K562 (cell line): ENCODE measurements at regions not wholly inside any gene's neighbourhood (a gene's known extent, or its start where the extent isn't known, plus 50 kb on each side); places are given as distances from the start of the nearest gene placed in this dataset.

Source experiments
- ATAC-seq: fragments of 200-7000 bp; cut with Tn5 transposase; 3 replicates; pipeline ENCODE4 v1.9.1; 2020; ENCODE audit warnings: moderate library complexity
- BruUV-seq: library from RNA; stranded (reverse); fragments of 400-500 nt; replicated peaks from 2 replicates; lab custom pipeline; 2021; lab: Mats Ljungman, UMichigan
- CTCF ChIA-PET: fragments of 300-600 bp; formaldehyde crosslinking; extraction: SDS; loops from one replicate; lab custom pipeline; 2021; ENCODE audit warnings: low intra/inter-chr PET ratio; lab: Yijun Ruan, JAX
- POLR2A ChIA-PET: fragments of 300-600, 350-650 bp; sonication (Branson Sonifier 250); formaldehyde crosslinking; extraction: SDS; loops from one replicate; lab custom pipeline; 2021; ENCODE audit warnings: antibody characterized with exemption, inconsistent platforms; lab: Yijun Ruan, JAX
- DNase-seq, 4 experiments: peaks; one replicate each; pipeline versions ENCODE4 v3.0.0 to v3.0.0-alpha.2; 2011 to 2018; ENCODE audit warnings: low spot score in 3 of 4, mixed read lengths in 3 of 4; ENCODE audit errors: extremely low read depth in 1 of 4
- FAIRE-seq: peaks from 2 replicates; lab custom pipeline; 2011; peaks lifted over from hg19 to GRCh38; lab: Jason Lieb, UNC
- H2AFZ ChIP-seq: 2 replicates; pipeline ENCODE4 v1.6.0; 2011; ENCODE audit warnings: low read depth, low read length, control low read depth, inconsistent platforms
- H3K27ac ChIP-seq: fragments of 200-600 bp; 3 replicates; pipeline ENCODE4 v1.8.0; 2011; ENCODE audit warnings: low read depth, mild to moderate bottlenecking, control low read depth, inconsistent platforms, low read length, moderate library complexity, mixed read lengths; ENCODE audit errors: extremely low read depth
- H3K27me3 ChIP-seq, 2 experiments: fragments of 300-600 bp in 1 of 2; 2 replicates in 1 of 2; 3 replicates in 1 of 2; pipeline versions ENCODE4 v1.6.0 to v1.8.0; 2011; ENCODE audit warnings: inconsistent platforms in 2 of 2, low read length in 2 of 2, mild to moderate bottlenecking in 1 of 2, mixed read lengths in 1 of 2, moderate library complexity in 1 of 2; ENCODE audit not compliant: control insufficient read depth in 2 of 2, insufficient read depth in 2 of 2
- H3K36me3 ChIP-seq: fragments of 300-600 bp; 3 replicates; pipeline ENCODE4 v1.8.0; 2011; ENCODE audit warnings: mild to moderate bottlenecking, low read length, inconsistent platforms; ENCODE audit not compliant: control insufficient read depth, insufficient read depth
- H3K4me1 ChIP-seq, 2 experiments: fragments of 200-600 bp in 1 of 2; replicated peaks in 1 of 2; 2 replicates in 1 of 2; 3 replicates in 1 of 2; pipeline versions ENCODE4 v1.5.1 to v1.8.0; 2011; ENCODE audit warnings: inconsistent platforms in 2 of 2, low read length in 2 of 2, mild to moderate bottlenecking in 1 of 2, mixed read lengths in 1 of 2, moderate library complexity in 1 of 2; ENCODE audit not compliant: control insufficient read depth in 2 of 2, insufficient read depth in 2 of 2
- H3K4me2 ChIP-seq: 2 replicates; pipeline ENCODE4 v1.6.1; 2011; ENCODE audit warnings: low read length, control low read depth, inconsistent platforms, mixed read lengths; ENCODE audit not compliant: insufficient read depth
- H3K4me3 ChIP-seq: fragments of 200-600 bp; sonication (generic), shearing (Covaris generic); 2 replicates; pipeline ENCODE4 v1.5.1; 2016; ENCODE audit warnings: control low read depth, inconsistent platforms
- H3K79me2 ChIP-seq: fragments of 200-600 bp; 3 replicates; pipeline ENCODE4 v1.8.0; 2011; ENCODE audit warnings: low read length, inconsistent platforms; ENCODE audit not compliant: control insufficient read depth, insufficient read depth
- H3K9ac ChIP-seq, 2 experiments: 2 replicates each; pipeline versions ENCODE4 v1.6.0 to v1.6.1; 2011; ENCODE audit warnings: low read depth in 2 of 2, low read length in 2 of 2, control low read depth in 1 of 2, inconsistent platforms in 1 of 2, mild to moderate bottlenecking in 1 of 2, mixed read lengths in 1 of 2; ENCODE audit not compliant: insufficient read depth in 1 of 2
- H3K9me1 ChIP-seq: one replicate; pipeline ENCODE4 v1.6.0; 2011; ENCODE audit warnings: inconsistent platforms, mild to moderate bottlenecking, low read length, moderate library complexity; ENCODE audit not compliant: control insufficient read depth, insufficient read depth
- H3K9me3 ChIP-seq: replicated peaks from 2 replicates; pipeline ENCODE4 v1.5.1; 2011; ENCODE audit warnings: low read depth, low read length, inconsistent platforms; ENCODE audit not compliant: control insufficient read depth, insufficient read depth
- H4K20me1 ChIP-seq: replicated peaks from 2 replicates; pipeline ENCODE4 v1.6.1; 2011; ENCODE audit warnings: low read length, inconsistent platforms, mixed read lengths; ENCODE audit not compliant: control insufficient read depth, insufficient read depth
- DACH1 ChIP-seq: fragments of 450-650 bp; IDR thresholded peaks from 2 replicates; pipeline ENCODE4 v1.6.1; 2018; ENCODE audit not compliant: partially characterized antibody
- HES1 ChIP-seq: fragments of 450-650 bp; IDR thresholded peaks from 2 replicates; pipeline ENCODE4 v1.6.1; 2016; ENCODE audit warnings: low read depth, mild to moderate bottlenecking, moderate library complexity
- HIVEP1 ChIP-seq: fragments of 250-450 bp; sonication (Bioruptor Pico); IDR thresholded peaks from 2 replicates; pipeline ENCODE4 v1.4.0; 2020; ENCODE audit warnings: mild to moderate bottlenecking
- RBM25 ChIP-seq: fragments of 200-400 bp; formaldehyde crosslinking; IDR thresholded peaks from 2 replicates; pipeline ENCODE4 v1.6.1; 2018; ENCODE audit warnings: low read length, low read depth, moderate library complexity; ENCODE audit not compliant: severe bottlenecking
- RFX1 ChIP-seq: fragments of 450-650 bp; IDR thresholded peaks from 2 replicates; pipeline ENCODE4 v1.6.1; 2016; ENCODE audit warnings: mild to moderate bottlenecking, moderate library complexity
- U2AF2 ChIP-seq: fragments of 200-400 bp; formaldehyde crosslinking; optimal IDR thresholded peaks from 2 replicates; pipeline ENCODE3; 2017; ENCODE audit warnings: low read depth, mild to moderate bottlenecking, low read length
- ZBTB40 ChIP-seq, 2 experiments: fragments of 450-650 bp in 1 of 2; sonication (generic) in 1 of 2; formaldehyde crosslinking in 1 of 2; IDR thresholded peaks; 2 replicates each; pipeline versions ENCODE4 v1.7.1 to v1.9.0; 2016 to 2022; ENCODE audit warnings: inconsistent platforms in 1 of 2, mild to moderate bottlenecking in 1 of 2, missing genetic modification reagents in 1 of 2
- ZC3H4 ChIP-seq: sonication (generic); formaldehyde crosslinking; IDR thresholded peaks from 2 replicates; pipeline ENCODE4 v1.9.0; 2021; ENCODE audit warnings: missing genetic modification reagents, borderline replicate concordance
- ZFP36 ChIP-seq: fragments of 150-350 bp; IDR thresholded peaks from 2 replicates; pipeline ENCODE4 v1.6.1; 2018; ENCODE audit warnings: low read length, low read depth; ENCODE audit not compliant: partially characterized antibody
- ZFX ChIP-seq: sonication (generic); formaldehyde crosslinking; IDR thresholded peaks from 2 replicates; pipeline ENCODE4 v1.8.0; 2022; ENCODE audit warnings: mild to moderate bottlenecking, missing genetic modification reagents, moderate library complexity
- WGBS: fragments of 100-300 bp; shearing (Covaris generic); methylation state at CpG from one replicate; pipeline ENCODE4 v1.1.6; 2016; ENCODE audit warnings: low coverage, mixed read lengths; ENCODE audit not compliant: insufficient coverage; ENCODE audit errors: missing lambda C conversion rate; 5-methylcytosine and 5-hydroxymethylcytosine counted together
- in situ Hi-C: fragments of 300-500 bp; cut with MboI; formaldehyde crosslinking; loops from 4 replicates; pipeline ENCODE4 v1.15.0; 2018; ENCODE audit warnings: inconsistent platforms, mixed read lengths
- intact Hi-C: fragments of 100-400 bp; cut with micrococcal nuclease; formaldehyde crosslinking; loops from 2 replicates; pipeline ENCODE4 v1.14.2; 2022
- TF ChIP-seq, protein P1 (sequence below): fragments of 450-650 bp; IDR thresholded peaks from 2 replicates; pipeline ENCODE4 v1.6.1; 2016

- H3K9me1 ChIP-seq: no peaks in the 10 kb centered on the region
- H3K9me3 ChIP-seq: no peaks in the 10 kb centered on the region
- no peak overlapping the region for H2AFZ ChIP-seq
- no peak for DNase-seq
- no peak for FAIRE-seq
- no peak for ATAC-seq
- no TSS peak for BruUV-seq
- H3K4me2 ChIP-seq: no peak overlapping the region
- ChIA-PET POLR2A (interaction anchor here (1.4 kb wide), 1 partner anchor 12 kb away, joined by 5 read pairs; no protein-coding TSS in a partner anchor), CTCF (no interaction called here)
- no peaks in the 10 kb centered on the region for H4K20me1 ChIP-seq
- H3K27ac ChIP-seq: no peak overlapping the region
- in situ Hi-C loops: loop anchor here (10.0 kb wide), 1 partner anchor 154 kb away; no protein-coding TSS in a partner anchor
- 59% methylated on average over 2 of the region's 6 CpGs for WGBS
- intact Hi-C loops: loop anchor here (5.0 kb wide), 1 partner anchor 317 kb away; no protein-coding TSS in a partner anchor
- H3K27me3 ChIP-seq: no peaks in the 10 kb centered on the region; a peak in 1 of 5 replicates
- no peaks in the 10 kb centered on the region for H3K36me3 ChIP-seq
- no peak overlapping the region for H3K9ac ChIP-seq
- H3K79me2 ChIP-seq: no peaks in the 10 kb centered on the region
- H3K4me3 ChIP-seq: no peak overlapping the region
- peaks cover 0 to 8% of the 10 kb centered on the region in 2 experiments; a peak in 3 of 5 replicates for H3K4me1 ChIP-seq
- no peak for TF ChIP-seq ZFX (CRISPR knock-in tag)
- TF ChIP-seq ZFP36: no peak
- TF ChIP-seq HES1: no peak
- TF ChIP-seq ZC3H4 (CRISPR knock-in tag): no peak
- TF ChIP-seq RFX1: peak; percentile 84
- no peak for TF ChIP-seq U2AF2
- TF ChIP-seq HIVEP1 (CRISPR knock-in tag): no peak
- TF ChIP-seq DACH1: no peak
- TF ChIP-seq, protein P1, sequence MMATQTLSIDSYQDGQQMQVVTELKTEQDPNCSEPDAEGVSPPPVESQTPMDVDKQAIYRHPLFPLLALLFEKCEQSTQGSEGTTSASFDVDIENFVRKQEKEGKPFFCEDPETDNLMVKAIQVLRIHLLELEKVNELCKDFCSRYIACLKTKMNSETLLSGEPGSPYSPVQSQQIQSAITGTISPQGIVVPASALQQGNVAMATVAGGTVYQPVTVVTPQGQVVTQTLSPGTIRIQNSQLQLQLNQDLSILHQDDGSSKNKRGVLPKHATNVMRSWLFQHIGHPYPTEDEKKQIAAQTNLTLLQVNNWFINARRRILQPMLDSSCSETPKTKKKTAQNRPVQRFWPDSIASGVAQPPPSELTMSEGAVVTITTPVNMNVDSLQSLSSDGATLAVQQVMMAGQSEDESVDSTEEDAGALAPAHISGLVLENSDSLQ: peak; percentile 61
- peak; percentile 32 for TF ChIP-seq RBM25
- TF ChIP-seq ZBTB40 (IDR thresholded peaks at IDR 0.05): 0 out of 2 replicates have a peak, but pooled peaks have one; percentile 31
- TF ChIP-seq ZBTB40 (CRISPR knock-in tag; IDR thresholded peaks at IDR 0.05): no peak
These were observed 63.3 kb upstream of the AGAP1 start for GRCh38 chr2:235430366-235431083.
